ENCODE measurements at regions not wholly inside any gene's neighbourhood (a gene's known extent, or its start where the extent isn't known, plus 50 kb on each side); places are given as distances from the start of the nearest gene placed in this dataset.

DNA sequence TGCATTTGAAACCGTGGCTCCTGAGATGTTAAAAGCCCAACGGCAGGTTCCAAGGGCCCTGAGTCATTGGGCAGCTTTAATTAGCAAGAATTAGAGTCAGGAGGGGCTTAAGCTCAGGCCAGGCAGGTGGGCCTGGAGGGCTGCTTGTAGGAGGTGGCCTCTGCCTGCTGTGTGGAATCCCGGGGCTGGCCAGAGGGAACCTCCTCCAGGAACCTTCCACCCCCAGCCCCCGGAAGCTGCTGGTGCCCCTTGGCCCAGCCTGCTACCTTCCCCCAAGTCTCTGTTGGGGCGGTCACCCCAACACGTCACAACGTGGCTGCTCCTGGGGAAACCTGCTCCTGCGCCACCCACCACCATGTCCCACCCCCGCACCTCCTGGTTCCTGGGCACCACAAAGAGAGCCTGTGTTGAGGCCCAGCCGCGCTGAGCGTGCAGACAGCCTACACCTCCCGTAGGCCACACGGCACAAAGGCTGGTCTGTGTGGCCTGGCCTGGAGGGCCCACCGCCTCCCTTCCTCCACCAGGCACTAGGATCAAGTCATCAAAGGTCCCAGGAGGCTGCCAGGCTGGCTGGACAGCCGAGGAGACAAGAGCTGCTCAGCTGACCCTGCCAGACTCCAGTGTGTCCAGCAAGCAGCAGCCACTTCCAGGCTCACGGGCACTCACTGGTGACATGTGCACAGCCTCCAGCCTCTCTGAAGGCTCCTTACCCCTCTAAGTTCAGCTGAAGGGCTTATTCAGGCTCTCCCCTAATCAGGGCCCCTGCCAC is 86.3 kb downstream of the SNX5 start:
- no peak for TF ChIP-seq POLR2A (IDR thresholded peaks at IDR 0.05)
- TF ChIP-seq, protein P1, sequence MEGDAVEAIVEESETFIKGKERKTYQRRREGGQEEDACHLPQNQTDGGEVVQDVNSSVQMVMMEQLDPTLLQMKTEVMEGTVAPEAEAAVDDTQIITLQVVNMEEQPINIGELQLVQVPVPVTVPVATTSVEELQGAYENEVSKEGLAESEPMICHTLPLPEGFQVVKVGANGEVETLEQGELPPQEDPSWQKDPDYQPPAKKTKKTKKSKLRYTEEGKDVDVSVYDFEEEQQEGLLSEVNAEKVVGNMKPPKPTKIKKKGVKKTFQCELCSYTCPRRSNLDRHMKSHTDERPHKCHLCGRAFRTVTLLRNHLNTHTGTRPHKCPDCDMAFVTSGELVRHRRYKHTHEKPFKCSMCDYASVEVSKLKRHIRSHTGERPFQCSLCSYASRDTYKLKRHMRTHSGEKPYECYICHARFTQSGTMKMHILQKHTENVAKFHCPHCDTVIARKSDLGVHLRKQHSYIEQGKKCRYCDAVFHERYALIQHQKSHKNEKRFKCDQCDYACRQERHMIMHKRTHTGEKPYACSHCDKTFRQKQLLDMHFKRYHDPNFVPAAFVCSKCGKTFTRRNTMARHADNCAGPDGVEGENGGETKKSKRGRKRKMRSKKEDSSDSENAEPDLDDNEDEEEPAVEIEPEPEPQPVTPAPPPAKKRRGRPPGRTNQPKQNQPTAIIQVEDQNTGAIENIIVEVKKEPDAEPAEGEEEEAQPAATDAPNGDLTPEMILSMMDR (IDR thresholded peaks at IDR 0.05) = no peak
